ENCODE measurements at regions not wholly inside any gene's neighbourhood (a gene's known extent, or its start where the extent isn't known, plus 50 kb on each side); places are given as distances from the start of the nearest gene placed in this dataset.

GRCh38 chr12:97159377-97159776 lies 252.3 kb downstream of the NEDD1 start:
- no peak for TF ChIP-seq CTCF (IDR thresholded peaks at IDR 0.05; ENCODE audit: low read depth, low read length, poor library complexity, severe bottlenecking)
- TF ChIP-seq EZH2phosphoT487 (IDR thresholded peaks at IDR 0.05; ENCODE audit: borderline replicate concordance, low read length), result no peak

Data from DOHH2 (cell line).